GM21423 (cell line): ENCODE measurements at regions not wholly inside any gene's neighbourhood (a gene's known extent, or its start where the extent isn't known, plus 50 kb on each side); places are given as distances from the start of the nearest gene placed in this dataset.

ENCODE experiments used
- ATAC-seq: cut with Tn5 transposase; IDR thresholded peaks from one replicate; pipeline ENCODE4 v1.9.1; 2021; ENCODE audit warnings: mild to moderate bottlenecking, moderate library complexity; ENCODE audit not compliant: unreplicated experiment

DNA sequence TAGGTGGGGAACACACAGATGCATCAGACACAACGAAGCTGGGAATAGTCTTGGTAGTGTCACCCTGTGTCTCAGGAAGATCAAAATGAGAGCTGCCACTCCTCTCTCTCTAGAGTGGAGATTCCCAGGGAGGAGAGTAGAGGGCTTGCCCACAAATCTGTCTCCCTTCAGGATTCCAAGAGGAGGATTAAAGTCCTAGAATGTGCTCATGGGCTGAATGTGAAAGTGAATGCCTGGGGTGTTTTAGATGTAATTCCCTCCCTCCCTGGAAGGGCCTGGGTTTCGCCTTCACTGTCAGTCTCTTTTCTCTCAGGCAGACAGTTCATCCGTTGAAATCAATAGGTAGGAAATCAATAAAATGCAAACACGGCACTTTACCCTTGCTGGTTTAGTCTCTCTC is 282.6 kb upstream of the PPARGC1A start:
- ATAC-seq, result no peak

DNA sequence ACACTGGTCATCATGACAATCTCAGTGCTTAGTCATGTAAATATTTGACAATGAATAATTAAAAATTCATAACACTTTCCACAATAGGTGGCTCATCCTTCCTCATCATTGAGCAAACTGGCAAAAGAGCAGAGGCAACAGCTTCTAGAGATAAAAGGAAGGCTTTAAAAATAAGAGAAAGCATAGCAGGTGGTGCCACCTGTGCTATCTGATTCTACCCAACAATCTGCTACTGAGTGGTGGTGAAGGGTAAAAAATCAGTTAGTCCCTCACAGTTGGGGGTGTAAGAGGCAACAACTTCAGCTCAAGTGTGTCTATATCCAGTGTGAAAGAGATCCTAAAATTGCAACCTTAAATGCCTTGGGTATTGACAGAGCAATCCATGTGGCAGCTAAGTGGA is 280.1 kb upstream of the PPARGC1A start:
- no peak for ATAC-seq

DNA sequence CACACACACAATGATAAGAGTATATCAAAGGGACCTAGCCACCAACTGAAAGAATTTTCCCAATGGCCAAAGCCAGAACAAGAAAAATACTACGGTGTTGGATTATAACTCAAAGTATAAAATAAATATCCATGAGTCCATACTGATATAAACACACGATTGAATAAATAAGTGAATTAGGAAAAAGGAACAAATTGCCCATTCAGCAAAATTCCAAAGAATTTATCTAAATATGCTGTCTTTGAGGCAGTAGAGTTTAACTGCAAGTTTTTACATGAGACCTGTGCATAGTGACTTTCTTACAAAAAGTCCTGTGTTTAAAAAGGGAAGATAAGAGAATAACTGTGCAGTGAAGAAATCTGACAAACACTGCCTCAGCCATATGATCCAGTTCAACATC is 278.8 kb upstream of the PPARGC1A start:
- ATAC-seq, result no peak

DNA sequence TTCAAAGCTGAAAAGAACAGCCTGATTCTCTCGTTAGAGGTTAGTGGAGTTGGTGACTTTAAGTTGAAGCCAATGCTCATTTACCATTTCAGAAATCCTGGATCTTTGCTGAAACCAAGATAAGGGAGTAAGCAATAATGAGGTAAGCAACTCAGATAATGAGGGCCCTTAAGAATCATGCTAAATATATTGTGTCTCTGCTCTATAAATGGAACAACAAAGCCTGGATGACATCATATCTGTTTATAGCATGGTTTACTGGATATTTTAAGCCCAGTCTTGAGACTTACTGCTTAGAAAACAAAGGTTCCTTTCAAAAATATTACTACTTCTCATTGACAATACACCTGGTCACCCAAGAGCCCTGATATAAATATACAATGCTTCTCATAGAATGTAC is 276.7 kb upstream of the PPARGC1A start:
- no peak for ATAC-seq

DNA sequence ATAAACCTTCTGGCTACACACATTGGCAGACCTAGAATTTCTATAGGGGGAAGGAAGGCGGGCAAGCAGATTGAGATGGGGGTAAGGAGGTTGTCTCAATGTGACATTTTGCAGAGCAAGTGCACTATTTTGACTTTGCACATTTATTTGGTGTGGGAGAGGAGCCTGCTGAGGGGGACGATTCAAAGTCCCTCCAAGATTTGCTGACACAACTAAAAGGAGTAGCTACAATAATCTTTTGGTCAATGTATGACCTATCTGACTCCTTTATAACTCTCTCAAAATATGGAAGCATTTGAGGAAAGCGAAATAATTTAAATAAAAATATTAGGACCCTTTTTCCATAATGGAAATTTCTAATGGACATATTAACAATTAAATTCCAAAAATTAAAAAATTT is 274.9 kb upstream of the PPARGC1A start:
- no peak for ATAC-seq

DNA sequence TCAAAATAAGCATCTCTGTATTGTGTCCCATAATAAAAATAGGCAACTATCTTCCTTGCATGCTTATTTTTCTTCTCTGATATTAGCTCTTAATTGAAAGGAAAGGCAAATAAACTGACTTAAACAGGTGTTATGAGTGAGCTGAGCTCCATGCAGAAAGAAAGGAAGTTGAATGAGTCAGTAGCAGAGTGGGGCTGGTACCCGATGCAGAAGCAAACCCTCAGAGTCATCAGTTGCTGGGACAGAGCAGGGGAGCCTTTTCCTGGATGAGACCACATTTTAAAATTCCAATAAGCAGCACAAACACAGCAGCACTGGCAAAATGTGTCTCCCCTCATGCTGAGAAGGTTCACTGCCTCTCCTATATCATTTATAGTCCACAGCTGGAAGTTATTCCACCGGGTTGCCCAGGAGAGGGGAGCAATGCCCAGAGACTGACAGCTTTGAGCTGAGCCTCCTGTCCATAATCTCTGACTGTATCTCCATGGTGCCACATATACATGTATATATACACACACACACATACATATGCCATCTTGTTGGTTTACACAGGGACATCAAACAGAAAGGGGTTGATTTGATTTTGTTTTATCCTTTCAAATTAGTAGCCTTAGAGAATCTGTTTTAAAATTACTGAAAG is 274.3 kb upstream of the PPARGC1A start:
- ATAC-seq, result no peak

DNA sequence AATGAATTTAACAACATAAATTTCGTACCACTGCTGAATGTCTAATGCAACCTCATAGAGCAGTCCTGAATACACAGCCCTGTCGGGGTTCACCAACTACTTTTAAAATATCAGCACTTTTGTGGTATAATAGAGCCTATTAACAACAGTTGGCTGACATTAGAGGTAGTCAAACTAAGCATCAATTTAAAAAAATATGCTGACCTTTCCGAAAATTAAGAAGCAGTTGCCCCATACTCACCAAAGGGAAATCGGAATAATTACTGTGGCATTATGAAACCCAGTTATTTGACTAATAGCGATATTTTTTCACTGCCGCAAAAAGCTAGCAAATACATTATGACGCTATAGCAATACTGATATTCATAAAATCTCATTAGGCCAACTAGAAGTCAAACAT is 273.5 kb upstream of the PPARGC1A start:
- no peak for ATAC-seq

DNA sequence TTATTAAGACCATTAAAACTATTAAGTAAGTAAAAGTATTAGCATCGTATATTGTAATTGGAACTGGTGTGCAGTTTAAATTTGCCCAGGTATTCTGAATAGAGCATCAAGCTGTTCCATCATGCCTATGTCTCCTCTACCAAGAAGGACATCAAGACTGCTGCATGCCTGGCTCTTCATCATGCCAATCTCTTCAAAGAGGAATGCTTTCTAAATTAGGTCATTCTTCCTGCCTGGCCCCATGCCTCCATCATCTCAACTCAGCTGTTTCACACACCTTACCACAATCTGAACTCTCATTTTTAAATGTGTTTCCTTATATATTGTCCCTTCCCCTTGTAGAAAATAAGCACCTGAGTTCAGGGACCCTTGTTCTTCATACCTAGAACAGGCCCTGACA is 270.5 kb upstream of the PPARGC1A start:
- ATAC-seq, result no peak

DNA sequence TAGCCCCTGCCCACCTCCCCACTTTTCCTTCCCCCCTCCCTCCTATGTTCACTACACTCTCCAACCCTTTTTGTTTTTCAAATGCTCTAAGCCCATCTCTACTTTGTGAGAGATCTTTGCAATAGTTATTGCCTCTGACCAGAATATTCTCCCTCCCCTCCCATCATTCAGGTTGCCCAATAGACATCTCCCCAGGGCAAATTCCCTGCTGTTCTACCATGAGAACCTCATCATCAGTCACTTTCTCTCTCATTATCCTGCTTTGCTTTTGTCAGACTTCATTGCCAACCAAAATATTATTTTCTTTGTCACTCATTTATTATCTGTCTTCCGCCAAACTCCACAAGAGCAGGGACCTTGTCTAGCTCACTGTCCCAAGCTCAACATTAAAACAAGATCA is 268.2 kb upstream of the PPARGC1A start:
- no peak for ATAC-seq

DNA sequence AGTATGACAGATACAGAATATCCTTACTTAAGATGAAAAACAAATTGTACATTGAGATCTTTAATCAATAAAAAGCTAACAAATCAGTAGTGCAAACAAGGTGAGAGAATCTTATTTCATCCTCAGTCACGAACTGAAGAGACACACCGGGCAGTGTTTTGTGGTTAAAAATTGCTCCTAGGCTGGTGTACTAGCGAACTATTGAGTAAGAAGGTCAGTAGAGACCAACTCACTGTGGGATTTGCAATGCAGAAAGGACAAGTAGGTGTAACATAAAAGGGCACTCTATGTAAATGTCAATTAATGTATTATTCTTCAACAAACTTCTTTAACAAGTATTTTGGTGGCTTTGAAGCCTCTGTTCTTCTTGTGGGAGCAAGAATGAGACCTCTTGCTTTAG is 260.2 kb upstream of the PPARGC1A start:
- no peak for ATAC-seq

DNA sequence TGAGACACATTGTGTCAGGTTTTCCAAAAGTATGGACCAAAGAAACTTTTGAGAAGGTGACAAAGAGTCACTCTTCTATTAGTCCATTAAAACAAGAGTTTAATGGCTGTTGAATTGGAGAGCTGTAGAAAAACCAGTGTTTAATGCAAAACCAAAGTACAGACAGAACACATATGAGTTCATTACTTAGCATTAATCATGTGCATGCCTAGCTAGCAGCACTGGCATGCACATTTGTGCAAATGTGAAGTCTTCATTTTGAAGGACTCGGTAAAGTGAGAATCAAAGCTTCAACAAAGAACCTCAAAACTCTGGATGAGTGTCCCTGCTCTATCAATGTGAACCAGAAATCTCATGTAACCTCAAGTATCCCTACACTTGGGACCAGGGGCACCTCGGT is 256.3 kb upstream of the PPARGC1A start:
- no peak for ATAC-seq

DNA sequence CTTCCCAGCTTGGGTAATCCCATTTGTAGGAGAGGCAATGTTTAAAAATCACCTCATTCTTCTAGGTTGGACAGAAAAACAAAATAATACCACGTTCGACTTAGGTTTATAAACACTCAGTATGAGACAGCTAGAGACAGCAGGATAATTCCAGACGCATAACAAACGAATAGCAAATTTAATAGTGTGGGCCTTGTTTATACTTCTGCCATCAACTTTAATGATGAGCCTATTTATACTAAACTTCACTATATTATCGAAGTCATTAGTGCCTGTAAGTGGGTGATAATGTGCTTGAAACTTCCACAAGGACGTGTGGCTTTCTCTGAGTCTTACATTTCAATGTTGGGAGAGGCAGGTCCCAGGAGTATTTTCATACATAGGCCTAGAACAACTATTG is 255.7 kb upstream of the PPARGC1A start:
- no peak for ATAC-seq

DNA sequence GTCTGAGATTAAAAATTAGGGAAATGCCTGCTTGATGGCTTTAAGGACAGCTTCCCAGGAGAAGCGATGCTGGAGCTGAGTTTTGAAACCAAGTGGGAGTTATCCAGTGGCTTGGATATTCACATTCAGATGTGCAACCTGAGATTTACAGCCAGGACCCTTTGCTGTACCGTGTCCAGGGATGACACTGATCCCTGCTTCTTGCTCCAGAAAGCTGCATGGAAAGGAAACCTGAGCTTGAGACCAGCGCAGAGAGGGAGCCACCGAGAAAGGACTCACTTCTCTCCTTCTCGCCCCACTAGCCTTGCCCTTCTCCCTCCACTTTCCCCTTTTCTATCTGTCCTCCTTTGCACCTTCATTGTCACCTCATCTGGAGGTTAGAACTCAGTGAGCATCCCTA is 254.5 kb upstream of the PPARGC1A start:
- no peak for ATAC-seq

DNA sequence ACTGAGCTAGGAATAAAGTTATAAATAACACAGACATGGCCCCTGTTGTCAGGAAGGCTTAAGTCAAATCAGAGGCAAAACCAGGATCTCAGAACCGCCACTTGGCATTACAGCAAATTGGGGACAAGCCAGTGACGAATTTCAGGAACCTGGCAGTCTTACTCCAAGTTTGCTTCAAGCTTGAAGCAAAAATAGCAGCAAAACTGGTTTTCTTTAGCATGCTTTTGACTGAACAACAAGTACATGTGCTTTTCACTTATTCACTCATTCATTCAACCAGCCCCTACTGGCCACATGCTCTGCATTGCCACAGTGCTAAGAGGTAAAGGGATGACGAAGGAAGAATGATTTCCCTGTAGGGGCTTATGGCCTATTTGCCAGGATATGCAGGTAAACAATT is 253.9 kb upstream of the PPARGC1A start:
- no peak for ATAC-seq

DNA sequence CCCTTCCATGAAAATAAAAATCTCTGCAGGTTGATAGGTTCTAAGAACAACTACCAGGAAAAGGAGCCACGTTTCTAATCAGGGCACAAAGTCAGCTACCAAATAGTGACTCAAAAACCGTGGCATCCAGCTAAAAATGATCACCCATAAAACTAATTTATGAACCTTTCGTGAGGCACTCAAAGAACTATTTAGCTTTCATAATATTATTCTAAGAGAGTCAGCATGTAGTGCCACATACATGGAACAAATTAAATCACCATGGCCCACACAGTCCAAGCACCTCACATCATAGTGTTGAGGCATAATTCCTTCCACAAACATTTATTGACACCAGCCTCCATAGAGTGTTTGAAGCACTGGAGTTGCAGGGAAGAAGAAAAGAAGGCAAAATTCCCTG is 252.0 kb upstream of the PPARGC1A start:
- ATAC-seq, result no peak

DNA sequence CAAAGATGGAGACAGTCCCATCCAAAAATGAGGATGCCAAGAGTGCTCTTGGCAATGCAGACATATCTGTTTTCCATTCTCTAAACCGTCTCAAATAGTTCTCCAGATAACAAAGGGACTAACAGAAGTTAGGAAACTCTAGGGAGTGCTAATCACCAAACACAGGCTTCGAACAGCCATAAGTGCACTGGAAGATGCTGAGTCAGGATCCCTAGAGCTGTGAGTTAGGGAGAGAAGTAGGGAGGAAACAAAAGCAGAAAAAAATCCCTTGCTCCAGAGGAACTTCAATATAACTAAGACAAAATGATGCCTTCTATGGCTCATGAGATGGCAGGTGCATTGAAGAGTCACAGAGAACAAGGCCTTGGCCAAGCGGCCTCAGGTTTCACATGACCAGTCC is 251.0 kb upstream of the PPARGC1A start:
- ATAC-seq, result no peak

DNA sequence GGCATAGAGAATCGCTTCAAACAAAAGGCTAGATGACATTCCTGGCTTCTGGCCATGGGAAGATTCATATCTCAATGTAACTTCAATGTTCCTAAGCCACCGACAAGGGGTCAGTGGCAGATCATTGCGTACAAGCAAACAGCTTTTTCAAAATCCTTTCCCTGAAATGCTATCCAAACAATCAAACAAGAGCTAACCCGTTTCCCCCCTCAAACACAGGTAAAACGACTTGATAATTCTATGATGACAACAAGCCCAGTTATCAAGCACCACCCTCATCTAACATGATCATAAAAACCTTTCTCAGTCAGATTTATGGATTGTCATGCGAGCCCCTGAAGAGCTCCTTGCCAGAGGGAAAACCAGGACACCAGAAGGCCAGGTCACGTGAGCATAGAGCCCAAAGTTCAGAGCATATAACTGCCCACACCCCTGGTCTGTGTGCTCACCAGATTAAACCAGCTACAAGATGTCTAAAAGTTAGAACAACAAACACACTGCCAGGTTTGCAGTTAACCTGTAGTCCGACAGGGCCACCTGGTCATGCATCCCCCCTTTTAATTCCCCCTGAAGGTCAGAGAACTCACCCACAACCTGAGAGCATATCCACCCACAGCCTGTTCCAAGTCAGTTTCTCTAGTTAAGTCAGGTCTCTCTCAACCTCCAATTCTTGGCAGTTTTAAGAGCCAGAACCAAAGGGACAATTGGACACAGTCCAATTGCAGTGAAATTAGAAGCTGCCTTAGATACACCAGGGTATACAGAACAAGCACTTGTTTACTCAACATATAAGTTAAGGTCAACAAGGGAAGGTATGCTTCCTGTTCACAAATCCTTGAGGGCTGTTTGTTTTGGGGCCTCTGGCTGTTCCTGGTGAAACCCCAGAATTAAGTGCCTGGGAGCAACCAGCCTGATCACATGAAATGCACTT is 248.1 kb upstream of the PPARGC1A start:
- ATAC-seq, result no peak

DNA sequence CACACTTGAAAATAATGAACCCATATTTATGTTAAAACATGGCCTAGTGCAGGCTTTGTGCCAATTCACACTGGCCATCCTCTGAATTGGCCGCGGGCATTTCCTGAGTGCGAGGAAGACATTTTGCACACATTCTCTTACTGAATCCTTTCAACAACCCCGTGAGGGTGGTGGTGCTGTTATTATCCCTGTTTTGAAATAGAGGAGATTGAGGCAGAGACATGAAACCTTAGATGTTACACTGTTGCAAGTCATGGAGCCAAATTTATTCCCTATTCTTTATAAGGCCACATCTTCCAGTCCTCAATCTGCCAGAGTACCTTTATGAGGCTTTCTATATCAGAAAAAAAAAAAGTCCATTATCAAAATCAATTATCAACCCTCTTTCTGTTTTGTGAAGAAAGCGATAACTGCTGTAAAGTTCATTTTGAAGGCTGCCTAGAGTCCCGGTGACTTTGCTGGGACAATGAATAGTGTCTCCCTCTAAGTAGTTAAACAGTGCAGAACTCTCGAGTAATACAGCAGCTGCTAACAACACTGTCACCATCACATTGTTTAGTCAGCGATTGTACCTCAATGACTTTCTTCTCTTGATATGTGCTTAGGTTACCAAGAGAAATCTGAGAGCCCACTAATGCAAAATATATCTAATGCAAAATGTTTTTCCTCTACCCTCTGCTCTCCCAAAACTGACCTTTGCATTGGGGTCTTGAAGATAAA is 242.3 kb upstream of the PPARGC1A start:
- no peak for ATAC-seq

DNA sequence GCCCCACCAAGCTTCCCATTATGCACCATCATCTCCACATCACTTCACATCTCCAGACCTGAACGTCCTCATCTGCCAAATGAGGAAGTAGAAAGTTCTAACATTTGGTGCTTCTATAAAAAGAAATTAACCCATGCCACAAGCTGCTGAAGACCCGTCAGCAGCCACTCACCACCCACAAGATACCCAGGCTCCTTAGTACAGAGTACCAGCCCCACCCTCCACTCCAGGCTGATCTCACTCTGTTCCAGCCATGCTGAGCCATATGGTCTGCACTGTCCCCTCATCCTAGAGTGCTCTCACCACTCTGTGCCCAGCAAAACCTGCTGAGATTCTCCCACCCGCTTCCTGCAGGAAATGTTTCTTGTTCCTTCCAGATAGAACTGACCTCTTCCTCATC is 240.8 kb upstream of the PPARGC1A start:
- ATAC-seq, result no peak

DNA sequence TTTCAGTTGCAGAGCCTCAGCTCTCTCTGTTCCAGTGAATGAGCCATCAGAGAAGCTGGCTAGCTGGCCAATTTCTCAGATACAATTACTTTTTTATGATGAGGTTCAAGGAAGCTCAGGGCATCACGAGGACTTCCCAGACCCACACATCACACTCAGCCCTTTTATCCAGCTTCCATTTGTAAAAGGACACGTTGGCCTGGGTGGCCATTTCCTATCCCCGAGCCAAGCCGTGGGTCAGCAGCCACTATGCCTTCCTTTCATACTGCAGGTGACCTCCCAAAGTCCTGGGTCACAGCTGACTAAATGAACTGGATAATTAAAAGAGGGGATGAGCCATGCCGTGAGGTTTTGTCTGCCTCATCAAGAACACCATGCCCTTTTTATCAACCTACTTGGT is 236.9 kb upstream of the PPARGC1A start:
- no peak for ATAC-seq

DNA sequence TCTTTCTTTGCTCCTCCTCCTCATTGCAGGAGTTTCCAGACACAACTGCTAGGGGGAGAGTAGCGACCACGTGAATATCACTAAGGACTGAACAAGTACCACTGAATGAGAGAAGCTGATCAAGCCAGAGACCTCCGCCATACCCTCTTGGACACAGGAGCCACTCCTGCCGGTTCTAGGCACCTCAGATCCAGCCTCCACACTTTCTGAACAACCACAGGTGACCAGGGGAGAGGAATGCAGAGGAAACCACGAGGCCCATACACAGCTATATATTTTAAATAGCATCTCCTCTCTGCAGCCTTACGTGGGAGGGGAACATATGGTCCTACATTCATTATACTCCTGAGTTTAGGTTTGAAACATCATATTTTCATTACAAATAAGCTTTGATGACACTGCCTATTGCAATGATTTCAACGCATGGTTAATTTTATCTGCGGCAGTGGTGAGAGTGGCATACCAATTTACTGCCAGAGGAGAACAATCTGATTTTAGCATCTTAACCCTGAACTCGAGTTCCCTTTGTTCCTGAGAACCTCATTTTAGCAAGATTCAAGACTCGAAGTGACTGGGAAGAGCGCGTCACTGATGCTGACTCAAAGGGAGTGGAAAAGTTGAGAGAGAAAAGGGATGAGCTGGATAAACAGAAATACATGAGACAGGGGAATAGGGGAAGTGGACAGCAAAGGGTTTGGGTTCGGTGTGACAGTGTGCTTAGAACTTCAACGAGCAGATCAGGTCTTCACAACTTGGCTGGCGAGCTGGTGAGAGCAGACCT is 231.7 kb upstream of the PPARGC1A start:
- ATAC-seq, result no peak
